IPS-NIHi7 (cell line): ENCODE measurements at regions not wholly inside any gene's neighbourhood (a gene's known extent, or its start where the extent isn't known, plus 50 kb on each side); places are given as distances from the start of the nearest gene placed in this dataset.

Experiments
- DNase-seq: peaks from one replicate; pipeline ENCODE4 v3.0.0; 2012; ENCODE audit warnings: mixed read lengths; ENCODE audit errors: extremely low spot score

- DNase-seq: no peak
Observed at GRCh38 chrX:9087271-9088040, 53.5 kb upstream of the FAM9B start.

- DNase-seq: no peak
Observed at GRCh38 chrX:9088896-9089295, 55.0 kb upstream of the FAM9B start.

- DNase-seq: no peak
Observed at GRCh38 chrX:9090766-9091165, 56.8 kb upstream of the FAM9B start.

GRCh38 chrX:9091258-9091657 is 57.3 kb upstream of the FAM9B start:
- no peak for DNase-seq

GRCh38 chrX:9102956-9103355 is 69.0 kb upstream of the FAM9B start:
- DNase-seq: no peak

- no peak for DNase-seq
Observed at GRCh38 chrX:9108054-9108453, 74.1 kb upstream of the FAM9B start.

GRCh38 chrX:9110808-9111207 is 76.9 kb upstream of the FAM9B start:
- no peak for DNase-seq

GRCh38 chrX:9114245-9114644 is 80.3 kb upstream of the FAM9B start:
- no peak for DNase-seq

GRCh38 chrX:9117851-9118250 is 83.9 kb upstream of the FAM9B start:
- DNase-seq: no peak

GRCh38 chrX:9122519-9123245 is 88.8 kb upstream of the FAM9B start:
- DNase-seq: no peak

GRCh38 chrX:9127986-9128385 is 94.1 kb upstream of the FAM9B start:
- DNase-seq: no peak

GRCh38 chrX:9130031-9130430 is 96.1 kb upstream of the FAM9B start:
- DNase-seq: no peak

- DNase-seq: no peak
Observed at GRCh38 chrX:9131066-9131465, 97.1 kb upstream of the FAM9B start.

GRCh38 chrX:9132036-9132638 is 98.2 kb upstream of the FAM9B start:
- no peak for DNase-seq

- DNase-seq: no peak
Observed at GRCh38 chrX:9133426-9133825, 99.5 kb upstream of the FAM9B start.

- no peak for DNase-seq
Observed at GRCh38 chrX:9134366-9134765, 100.4 kb upstream of the FAM9B start.

- DNase-seq: no peak
Observed at GRCh38 chrX:9135901-9136510, 102.1 kb upstream of the FAM9B start.

- DNase-seq: no peak
Observed at GRCh38 chrX:9137152-9137551, 103.2 kb upstream of the FAM9B start.

GRCh38 chrX:9141496-9141895 is 107.6 kb upstream of the FAM9B start:
- no peak for DNase-seq

GRCh38 chrX:9144701-9145241 is 110.8 kb upstream of the FAM9B start:
- no peak for DNase-seq

- no peak for DNase-seq
Observed at GRCh38 chrX:9146657-9147056, 112.7 kb upstream of the FAM9B start.

GRCh38 chrX:9147086-9147485 is 113.2 kb upstream of the FAM9B start:
- DNase-seq: no peak
